ENCODE measurements at regions not wholly inside any gene's neighbourhood (a gene's known extent, or its start where the extent isn't known, plus 50 kb on each side); places are given as distances from the start of the nearest gene placed in this dataset.

DNA sequence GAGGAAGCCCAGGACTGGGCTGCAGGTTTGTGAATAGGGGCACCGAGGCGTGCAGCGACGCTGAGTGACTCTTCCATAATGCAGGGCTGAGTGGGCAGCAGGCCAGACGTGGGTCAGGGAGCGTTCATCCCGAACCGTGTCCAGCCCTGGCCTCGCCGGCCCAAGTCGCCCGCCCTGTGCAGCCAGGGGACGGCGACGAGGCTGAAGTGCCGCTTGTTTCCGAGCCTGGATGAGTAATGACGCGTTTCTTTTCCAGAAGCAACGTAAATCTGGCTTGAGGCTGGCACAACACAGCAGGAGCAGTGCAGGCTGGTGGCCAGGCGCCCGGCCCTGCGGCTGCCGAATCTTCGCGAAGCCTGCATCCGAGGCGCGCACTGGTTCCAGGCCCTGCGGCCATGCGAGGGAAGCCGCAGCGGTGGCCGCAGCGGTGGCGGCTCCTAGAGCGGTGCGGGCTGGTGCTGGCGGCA, 74.0 kb upstream of the SEC61G start:
- Histone ChIP-seq H3K36me3 (ENCODE audit: insufficient read depth, low read length) (no peaks in the 10 kb centered on the region), H3K79me2 (replicated peaks; ENCODE audit: insufficient read depth, low read length) (no peaks in the 10 kb centered on the region), H3K9me3 (ENCODE audit: low read length) (no peaks in the 10 kb centered on the region), H2AFZ (ENCODE audit: low read depth, low read length) (no peak overlapping the region), H4K20me1 (ENCODE audit: insufficient read depth) (no peaks in the 10 kb centered on the region), H3K4me3 (ENCODE audit: low read length) (no peak overlapping the region), H3K4me2 (ENCODE audit: low read length) (no peak overlapping the region), H3F3A (ENCODE audit: insufficient read depth, low read length, poor library complexity, severe bottlenecking) (no peaks in the 10 kb centered on the region), H3K27ac (ENCODE audit: low read length) (no peak overlapping the region), H3K9ac (ENCODE audit: low read length) (no peak overlapping the region), H3K27me3 (ENCODE audit: insufficient read depth, low read depth, low read length) (no peaks in the 10 kb centered on the region), H3K9me2 (ENCODE audit: insufficient read depth, low read length) (no peaks in the 10 kb centered on the region)
- no peak for TF ChIP-seq EP300 (conservative IDR thresholded peaks at IDR 0.05; ENCODE audit: poor library complexity, severe bottlenecking)
- no peak for TF ChIP-seq EZH2 (IDR thresholded peaks at IDR 0.05; ENCODE audit: borderline replicate concordance, insufficient read depth, low read length, poor library complexity, severe bottlenecking)
- TF ChIP-seq RAD21 (conservative IDR thresholded peaks at IDR 0.05), result no peak
- no peak for TF ChIP-seq SMC3 (conservative IDR thresholded peaks at IDR 0.05; ENCODE audit: poor library complexity)
- TF ChIP-seq, protein P1, sequence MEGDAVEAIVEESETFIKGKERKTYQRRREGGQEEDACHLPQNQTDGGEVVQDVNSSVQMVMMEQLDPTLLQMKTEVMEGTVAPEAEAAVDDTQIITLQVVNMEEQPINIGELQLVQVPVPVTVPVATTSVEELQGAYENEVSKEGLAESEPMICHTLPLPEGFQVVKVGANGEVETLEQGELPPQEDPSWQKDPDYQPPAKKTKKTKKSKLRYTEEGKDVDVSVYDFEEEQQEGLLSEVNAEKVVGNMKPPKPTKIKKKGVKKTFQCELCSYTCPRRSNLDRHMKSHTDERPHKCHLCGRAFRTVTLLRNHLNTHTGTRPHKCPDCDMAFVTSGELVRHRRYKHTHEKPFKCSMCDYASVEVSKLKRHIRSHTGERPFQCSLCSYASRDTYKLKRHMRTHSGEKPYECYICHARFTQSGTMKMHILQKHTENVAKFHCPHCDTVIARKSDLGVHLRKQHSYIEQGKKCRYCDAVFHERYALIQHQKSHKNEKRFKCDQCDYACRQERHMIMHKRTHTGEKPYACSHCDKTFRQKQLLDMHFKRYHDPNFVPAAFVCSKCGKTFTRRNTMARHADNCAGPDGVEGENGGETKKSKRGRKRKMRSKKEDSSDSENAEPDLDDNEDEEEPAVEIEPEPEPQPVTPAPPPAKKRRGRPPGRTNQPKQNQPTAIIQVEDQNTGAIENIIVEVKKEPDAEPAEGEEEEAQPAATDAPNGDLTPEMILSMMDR (IDR thresholded peaks at IDR 0.05; ENCODE audit: poor library complexity, severe bottlenecking), result no peak
- TF ChIP-seq TAF1 (IDR thresholded peaks at IDR 0.05; ENCODE audit: low read depth), result no peak
- TF ChIP-seq, protein P2, sequence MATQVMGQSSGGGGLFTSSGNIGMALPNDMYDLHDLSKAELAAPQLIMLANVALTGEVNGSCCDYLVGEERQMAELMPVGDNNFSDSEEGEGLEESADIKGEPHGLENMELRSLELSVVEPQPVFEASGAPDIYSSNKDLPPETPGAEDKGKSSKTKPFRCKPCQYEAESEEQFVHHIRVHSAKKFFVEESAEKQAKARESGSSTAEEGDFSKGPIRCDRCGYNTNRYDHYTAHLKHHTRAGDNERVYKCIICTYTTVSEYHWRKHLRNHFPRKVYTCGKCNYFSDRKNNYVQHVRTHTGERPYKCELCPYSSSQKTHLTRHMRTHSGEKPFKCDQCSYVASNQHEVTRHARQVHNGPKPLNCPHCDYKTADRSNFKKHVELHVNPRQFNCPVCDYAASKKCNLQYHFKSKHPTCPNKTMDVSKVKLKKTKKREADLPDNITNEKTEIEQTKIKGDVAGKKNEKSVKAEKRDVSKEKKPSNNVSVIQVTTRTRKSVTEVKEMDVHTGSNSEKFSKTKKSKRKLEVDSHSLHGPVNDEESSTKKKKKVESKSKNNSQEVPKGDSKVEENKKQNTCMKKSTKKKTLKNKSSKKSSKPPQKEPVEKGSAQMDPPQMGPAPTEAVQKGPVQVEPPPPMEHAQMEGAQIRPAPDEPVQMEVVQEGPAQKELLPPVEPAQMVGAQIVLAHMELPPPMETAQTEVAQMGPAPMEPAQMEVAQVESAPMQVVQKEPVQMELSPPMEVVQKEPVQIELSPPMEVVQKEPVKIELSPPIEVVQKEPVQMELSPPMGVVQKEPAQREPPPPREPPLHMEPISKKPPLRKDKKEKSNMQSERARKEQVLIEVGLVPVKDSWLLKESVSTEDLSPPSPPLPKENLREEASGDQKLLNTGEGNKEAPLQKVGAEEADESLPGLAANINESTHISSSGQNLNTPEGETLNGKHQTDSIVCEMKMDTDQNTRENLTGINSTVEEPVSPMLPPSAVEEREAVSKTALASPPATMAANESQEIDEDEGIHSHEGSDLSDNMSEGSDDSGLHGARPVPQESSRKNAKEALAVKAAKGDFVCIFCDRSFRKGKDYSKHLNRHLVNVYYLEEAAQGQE (IDR thresholded peaks at IDR 0.05; ENCODE audit: borderline replicate concordance), result no peak
- TF ChIP-seq POLR2AphosphoS5 (IDR thresholded peaks at IDR 0.05), result no peak
- TF ChIP-seq MXI1 (conservative IDR thresholded peaks at IDR 0.05; ENCODE audit: poor library complexity, severe bottlenecking), result no peak

DNA sequence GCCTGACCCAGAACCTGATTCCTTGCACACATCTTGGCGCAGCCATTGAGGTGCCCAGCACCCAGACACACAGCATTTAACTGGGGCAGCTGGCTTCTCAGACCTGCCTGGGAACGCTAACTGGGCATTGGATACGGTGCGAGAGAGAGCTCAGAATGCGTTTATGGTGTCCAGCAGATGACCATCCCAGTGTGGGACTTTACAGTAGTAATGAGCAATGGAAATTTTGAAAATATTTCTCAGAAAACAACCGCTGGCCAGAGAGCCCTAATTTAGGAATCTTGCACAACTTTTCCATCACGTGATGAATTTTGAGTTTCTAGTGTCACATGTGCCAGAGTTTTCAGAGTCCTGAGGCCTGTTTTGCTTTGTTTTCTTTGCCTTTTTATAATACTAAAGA, 78.2 kb upstream of the SEC61G start:
- Histone ChIP-seq H3F3A (ENCODE audit: insufficient read depth, low read length, poor library complexity, severe bottlenecking) (no peaks in the 10 kb centered on the region), H3K27ac (ENCODE audit: low read length) (no peak overlapping the region), H3K9me2 (ENCODE audit: insufficient read depth, low read length) (no peaks in the 10 kb centered on the region), H3K4me2 (ENCODE audit: low read length) (no peak overlapping the region), H3K4me3 (ENCODE audit: low read length) (no peak overlapping the region), H3K79me2 (replicated peaks; ENCODE audit: insufficient read depth, low read length) (no peaks in the 10 kb centered on the region), H3K9me3 (ENCODE audit: low read length) (no peaks in the 10 kb centered on the region), H3K9ac (ENCODE audit: low read length) (no peak overlapping the region), H3K36me3 (ENCODE audit: insufficient read depth, low read length) (no peaks in the 10 kb centered on the region), H3K27me3 (ENCODE audit: insufficient read depth, low read depth, low read length) (no peaks in the 10 kb centered on the region), H2AFZ (ENCODE audit: low read depth, low read length) (no peak overlapping the region), H4K20me1 (ENCODE audit: insufficient read depth) (no peaks in the 10 kb centered on the region)
- TF ChIP-seq POLR2AphosphoS5 (IDR thresholded peaks at IDR 0.05) (no peak), MXI1 (conservative IDR thresholded peaks at IDR 0.05; ENCODE audit: poor library complexity, severe bottlenecking) (no peak), EZH2 (IDR thresholded peaks at IDR 0.05; ENCODE audit: borderline replicate concordance, insufficient read depth, low read length, poor library complexity, severe bottlenecking) (no peak), EP300 (conservative IDR thresholded peaks at IDR 0.05; ENCODE audit: poor library complexity, severe bottlenecking) (no peak), RAD21 (conservative IDR thresholded peaks at IDR 0.05) (no peak), TAF1 (IDR thresholded peaks at IDR 0.05; ENCODE audit: low read depth) (no peak), SMC3 (conservative IDR thresholded peaks at IDR 0.05; ENCODE audit: poor library complexity) (no peak)
- TF ChIP-seq, protein P1 (IDR thresholded peaks at IDR 0.05; ENCODE audit: poor library complexity, severe bottlenecking), result no peak
- TF ChIP-seq, protein P2 (IDR thresholded peaks at IDR 0.05; ENCODE audit: borderline replicate concordance), result no peak
